IPS-20b (cell line): ENCODE measurements at regions not wholly inside any gene's neighbourhood (a gene's known extent, or its start where the extent isn't known, plus 50 kb on each side); places are given as distances from the start of the nearest gene placed in this dataset.

Experiments used
- H3K27ac ChIP-seq: one replicate; pipeline ENCODE4 v1.5.1; 2013; ENCODE audit warnings: low read length
- H3K27me3 ChIP-seq: 2 replicates; pipeline ENCODE4 v1.6.1; 2013; ENCODE audit warnings: mild to moderate bottlenecking, low read length, inconsistent platforms; ENCODE audit not compliant: insufficient read depth
- H3K36me3 ChIP-seq: 2 replicates; pipeline ENCODE4 v1.6.1; 2013; ENCODE audit warnings: low read depth, mild to moderate bottlenecking, inconsistent platforms, low read length, moderate library complexity; ENCODE audit not compliant: insufficient read depth
- H3K4me1 ChIP-seq: 2 replicates; pipeline ENCODE4 v1.6.1; 2013; ENCODE audit warnings: mild to moderate bottlenecking, control low read depth, inconsistent platforms, low read length, moderate library complexity; ENCODE audit not compliant: insufficient read depth
- H3K4me3 ChIP-seq: 2 replicates; pipeline ENCODE4 v1.5.1; 2013; ENCODE audit warnings: mild to moderate bottlenecking, low read length, inconsistent platforms
- H3K9ac ChIP-seq: 2 replicates; pipeline ENCODE4 v1.6.1; 2013; ENCODE audit warnings: low read depth, mild to moderate bottlenecking, inconsistent platforms, low read length, moderate library complexity
- H3K9me3 ChIP-seq: 2 replicates; pipeline ENCODE4 v1.6.1; 2013; ENCODE audit warnings: mild to moderate bottlenecking, low read depth, low read length, inconsistent platforms; ENCODE audit not compliant: insufficient read depth

- H3K4me1 ChIP-seq, result no peaks in the 10 kb centered on the region
- no peak overlapping the region for H3K27ac ChIP-seq
- H3K36me3 ChIP-seq, result no peaks in the 10 kb centered on the region
- no peaks in the 10 kb centered on the region for H3K27me3 ChIP-seq
- no peaks in the 10 kb centered on the region for H3K9me3 ChIP-seq
- H3K4me3 ChIP-seq, result no peak overlapping the region
- H3K9ac ChIP-seq, result no peak overlapping the region
These were observed 56.1 kb upstream of the MAF start for GRCh38 chr16:79656553-79657115.

GRCh38 chr16:79653373-79653891 is 52.9 kb upstream of the MAF start:
- no peaks in the 10 kb centered on the region for H3K36me3 ChIP-seq
- no peak overlapping the region for H3K4me3 ChIP-seq
- H3K27ac ChIP-seq, result no peak overlapping the region
- H3K4me1 ChIP-seq, result no peaks in the 10 kb centered on the region
- no peak overlapping the region for H3K9ac ChIP-seq
- no peaks in the 10 kb centered on the region for H3K9me3 ChIP-seq
- no peaks in the 10 kb centered on the region for H3K27me3 ChIP-seq

DNA sequence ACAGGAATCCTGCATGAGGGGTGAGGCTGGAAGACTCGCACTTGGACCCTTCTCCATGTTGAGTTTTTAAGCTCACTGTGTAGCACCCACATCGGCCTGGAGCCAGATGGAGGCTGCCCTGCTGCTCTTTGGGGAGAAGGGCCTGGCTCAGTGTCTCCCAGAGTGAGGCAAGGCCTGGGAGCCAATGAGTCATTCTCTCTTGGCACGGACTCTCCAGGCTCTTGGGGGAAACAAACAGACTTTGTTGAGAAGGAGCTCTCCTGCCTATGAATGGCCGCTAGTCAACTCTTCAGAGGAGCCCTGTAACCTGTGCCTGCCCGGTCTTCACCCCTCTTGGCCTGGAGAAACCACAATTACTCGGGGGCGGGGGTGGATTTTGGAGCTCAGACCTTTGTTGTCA is 50.8 kb upstream of the MAF start:
- H3K9ac ChIP-seq, result no peak overlapping the region
- no peaks in the 10 kb centered on the region for H3K9me3 ChIP-seq
- no peaks in the 10 kb centered on the region for H3K4me1 ChIP-seq
- no peak overlapping the region for H3K4me3 ChIP-seq
- no peaks in the 10 kb centered on the region for H3K27me3 ChIP-seq
- no peaks in the 10 kb centered on the region for H3K36me3 ChIP-seq
- no peak overlapping the region for H3K27ac ChIP-seq
